ENCODE measurements at regions not wholly inside any gene's neighbourhood (a gene's known extent, or its start where the extent isn't known, plus 50 kb on each side); places are given as distances from the start of the nearest gene placed in this dataset.

GRCh38 chr6:22708469-22708868 lies 139.1 kb downstream of the HDGFL1 start:
- TF ChIP-seq CTCF (IDR thresholded peaks at IDR 0.05 in 8 of 11, conservative IDR thresholded peaks at IDR 0.05 in 3 of 11) (no peak), POLR2AphosphoS5 (IDR thresholded peaks at IDR 0.05) (no peak), POLR2A (IDR thresholded peaks at IDR 0.05) (no peak)
